ENCODE measurements at regions not wholly inside any gene's neighbourhood (a gene's known extent, or its start where the extent isn't known, plus 50 kb on each side); places are given as distances from the start of the nearest gene placed in this dataset.
"Not testable (repeated sequence)": the region's sequence is repeated elsewhere in the genome, so short reads cannot be mapped to it uniquely, and the experiment has no call there.

GRCh38 chr6:144468709-144469108, 183.6 kb downstream of the UTRN start:
- no peak overlapping the region for H3K27ac ChIP-seq
- ATAC-seq: no peak
- no peaks in the 10 kb centered on the region for H3K4me1 ChIP-seq
- peaks cover 0 to 46% of the 10 kb centered on the region in 2 donors for H3K36me3 ChIP-seq
- TF ChIP-seq EP300 (IDR thresholded peaks at IDR 0.05) (no peak), POLR2A (IDR thresholded peaks at IDR 0.05) (no peak), CTCF (IDR thresholded peaks at IDR 0.05) (no peak), POLR2AphosphoS5 (IDR thresholded peaks at IDR 0.05) (no peak)
- H3K27me3 ChIP-seq: no peaks in the 10 kb centered on the region
- WGBS, 2 donors (ENCODE audit: low coverage in 1 of 2): 93 to 97% methylated on average over 1 to 7 of the region's 7 CpGs
- H3K9me3 ChIP-seq: no peaks in the 10 kb centered on the region
- no peak overlapping the region for H3K4me3 ChIP-seq

- no peak for TF ChIP-seq CTCF (IDR thresholded peaks at IDR 0.05)
- no peak for TF ChIP-seq POLR2A (IDR thresholded peaks at IDR 0.05)
- no peak for TF ChIP-seq POLR2AphosphoS5 (IDR thresholded peaks at IDR 0.05)
- no peak for TF ChIP-seq EP300 (IDR thresholded peaks at IDR 0.05)
- H3K27ac ChIP-seq: no peak overlapping the region
Measured at GRCh38 chr6:144469144-144469575, 184.0 kb downstream of the UTRN start.

GRCh38 chr6:144470201-144470600, 185.1 kb downstream of the UTRN start:
- H3K9me3 ChIP-seq, ATAC-seq, H3K4me3 ChIP-seq, H3K27ac ChIP-seq, H3K27me3 ChIP-seq, H3K4me1 ChIP-seq: not testable (repeated sequence)
- WGBS, 2 donors (ENCODE audit: low coverage in 1 of 2): no CpG with 5 or more reads among the region's 27 CpGs
- H3K36me3 ChIP-seq: peaks cover 0 to 45% of the 10 kb centered on the region in 2 donors

More at GRCh38 chr6:144469144-144469575, 184.0 kb downstream of the UTRN start:
- no peak overlapping the region for H3K4me3 ChIP-seq
- H3K36me3 ChIP-seq: peaks cover 0 to 45% of the 10 kb centered on the region in 2 donors
- no peaks in the 10 kb centered on the region for H3K9me3 ChIP-seq
- no peak for ATAC-seq
- H3K27me3 ChIP-seq: no peaks in the 10 kb centered on the region
- 86 to 100% methylated on average over 1 of the region's 1 CpG for WGBS, 2 donors (ENCODE audit: low coverage in 1 of 2)
- no peaks in the 10 kb centered on the region for H3K4me1 ChIP-seq

- Histone ChIP-seq H3K27ac (no peak overlapping the region), H3K4me3 (no peak overlapping the region), H3K9me3 (no peaks in the 10 kb centered on the region), H3K27me3 (no peaks in the 10 kb centered on the region), H3K4me1 (no peaks in the 10 kb centered on the region), H3K36me3 (peaks cover 0 to 50% of the 10 kb centered on the region in 2 donors)
- no peak for TF ChIP-seq EP300 (IDR thresholded peaks at IDR 0.05)
- TF ChIP-seq POLR2AphosphoS5 (IDR thresholded peaks at IDR 0.05): no peak
- no peak for ATAC-seq
- WGBS, 2 donors (ENCODE audit: low coverage in 1 of 2): 45 to 85% methylated on average over 3 of the region's 3 CpGs
Measured at GRCh38 chr6:144471986-144472385, 186.9 kb downstream of the UTRN start.

- TF ChIP-seq CTCF (IDR thresholded peaks at IDR 0.05) (no peak), POLR2AphosphoS5 (IDR thresholded peaks at IDR 0.05) (no peak), POLR2A (IDR thresholded peaks at IDR 0.05) (no peak), EP300 (IDR thresholded peaks at IDR 0.05) (no peak)
- Histone ChIP-seq H3K4me1 (peaks cover 0 to 7% (median 0%) of the 10 kb centered on the region in 3 donors), H3K9me3 (no peaks in the 10 kb centered on the region), H3K27ac (no peak overlapping the region), H3K27me3 (no peaks in the 10 kb centered on the region), H3K36me3 (peaks cover 0 to 47% of the 10 kb centered on the region in 2 donors), H3K4me3 (no peak overlapping the region)
- 60 to 80% methylated on average over 1 of the region's 1 CpG for WGBS, 2 donors (ENCODE audit: low coverage in 1 of 2)
- ATAC-seq: no peak
Measured at GRCh38 chr6:144474290-144474689, 189.2 kb downstream of the UTRN start.

- H3K4me3 ChIP-seq: no peak overlapping the region
- no peak for TF ChIP-seq POLR2AphosphoS5 (IDR thresholded peaks at IDR 0.05)
- no peaks in the 10 kb centered on the region for H3K9me3 ChIP-seq
- no peak for ATAC-seq
- H3K4me1 ChIP-seq: peaks cover 0 to 12% (median 0%) of the 10 kb centered on the region in 3 donors
- H3K27me3 ChIP-seq: no peaks in the 10 kb centered on the region
- H3K36me3 ChIP-seq: peaks cover 0 to 49% of the 10 kb centered on the region in 2 donors
- no peak overlapping the region for H3K27ac ChIP-seq
Measured at GRCh38 chr6:144474904-144475303, 189.8 kb downstream of the UTRN start.

Data from gastroesophageal sphincter (tissue), 4 donors.